Fibroblast of mammary gland (primary cell): ENCODE measurements at regions not wholly inside any gene's neighbourhood (a gene's known extent, or its start where the extent isn't known, plus 50 kb on each side); places are given as distances from the start of the nearest gene placed in this dataset.

Experiments used
- DNase-seq: peaks from one replicate; pipeline ENCODE4 v3.0.0-alpha.2; 2010; ENCODE audit warnings: low read depth
- H3K4me3 ChIP-seq: 2 replicates; pipeline ENCODE4 v1.5.1; 2011; ENCODE audit warnings: low read depth, mild to moderate bottlenecking, low read length, moderate library complexity; ENCODE audit not compliant: control insufficient read depth
- TF ChIP-seq, protein P1 (sequence below): conservative IDR thresholded peaks from 2 replicates; pipeline ENCODE4 v1.5.1; 2011; ENCODE audit warnings: low read depth, low read length, inconsistent platforms; ENCODE audit not compliant: control insufficient read depth, insufficient read depth

DNA sequence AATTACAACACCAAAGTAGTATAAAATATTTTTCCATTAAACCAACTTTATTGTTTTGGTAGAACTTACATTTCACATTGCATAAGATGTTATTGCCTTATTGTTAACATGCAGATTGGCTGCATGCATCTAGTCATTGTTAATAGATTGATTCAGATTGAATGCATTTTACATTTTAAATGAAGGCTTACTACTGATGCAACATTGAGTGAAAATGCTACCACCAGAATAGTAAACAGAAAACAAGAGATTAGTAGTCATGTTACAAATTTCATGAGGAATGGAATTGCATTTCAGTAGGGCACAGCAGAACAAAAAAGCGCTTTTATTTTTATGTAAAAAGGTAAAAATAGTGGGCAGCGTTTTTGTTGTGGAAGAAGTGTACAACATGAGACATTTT lies 298.3 kb downstream of the ARL4A start:
- TF ChIP-seq, protein P1, sequence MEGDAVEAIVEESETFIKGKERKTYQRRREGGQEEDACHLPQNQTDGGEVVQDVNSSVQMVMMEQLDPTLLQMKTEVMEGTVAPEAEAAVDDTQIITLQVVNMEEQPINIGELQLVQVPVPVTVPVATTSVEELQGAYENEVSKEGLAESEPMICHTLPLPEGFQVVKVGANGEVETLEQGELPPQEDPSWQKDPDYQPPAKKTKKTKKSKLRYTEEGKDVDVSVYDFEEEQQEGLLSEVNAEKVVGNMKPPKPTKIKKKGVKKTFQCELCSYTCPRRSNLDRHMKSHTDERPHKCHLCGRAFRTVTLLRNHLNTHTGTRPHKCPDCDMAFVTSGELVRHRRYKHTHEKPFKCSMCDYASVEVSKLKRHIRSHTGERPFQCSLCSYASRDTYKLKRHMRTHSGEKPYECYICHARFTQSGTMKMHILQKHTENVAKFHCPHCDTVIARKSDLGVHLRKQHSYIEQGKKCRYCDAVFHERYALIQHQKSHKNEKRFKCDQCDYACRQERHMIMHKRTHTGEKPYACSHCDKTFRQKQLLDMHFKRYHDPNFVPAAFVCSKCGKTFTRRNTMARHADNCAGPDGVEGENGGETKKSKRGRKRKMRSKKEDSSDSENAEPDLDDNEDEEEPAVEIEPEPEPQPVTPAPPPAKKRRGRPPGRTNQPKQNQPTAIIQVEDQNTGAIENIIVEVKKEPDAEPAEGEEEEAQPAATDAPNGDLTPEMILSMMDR = no peak
- no peak overlapping the region for H3K4me3 ChIP-seq
- DNase-seq = no peak

DNA sequence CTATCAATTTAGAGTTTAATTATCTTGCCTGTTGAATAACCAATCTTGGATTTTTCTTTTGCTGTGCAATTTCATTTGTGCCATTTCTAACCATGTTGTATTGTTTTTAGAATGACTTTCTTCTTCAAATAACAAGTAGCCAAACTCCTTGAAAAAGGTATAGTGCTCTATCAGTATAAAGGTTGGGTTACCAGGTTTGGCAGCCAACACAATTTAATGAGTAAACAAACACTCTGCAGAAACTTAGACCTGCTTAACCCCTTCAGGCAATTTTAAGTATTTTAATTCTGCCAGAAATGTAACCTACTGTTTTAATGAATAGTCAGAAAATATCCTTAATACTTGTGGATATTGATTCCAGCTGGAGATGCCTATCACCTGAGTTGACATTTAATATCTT lies 299.8 kb downstream of the ARL4A start:
- H3K4me3 ChIP-seq = no peak overlapping the region
- DNase-seq = no peak
- TF ChIP-seq, protein P1 = no peak

DNA sequence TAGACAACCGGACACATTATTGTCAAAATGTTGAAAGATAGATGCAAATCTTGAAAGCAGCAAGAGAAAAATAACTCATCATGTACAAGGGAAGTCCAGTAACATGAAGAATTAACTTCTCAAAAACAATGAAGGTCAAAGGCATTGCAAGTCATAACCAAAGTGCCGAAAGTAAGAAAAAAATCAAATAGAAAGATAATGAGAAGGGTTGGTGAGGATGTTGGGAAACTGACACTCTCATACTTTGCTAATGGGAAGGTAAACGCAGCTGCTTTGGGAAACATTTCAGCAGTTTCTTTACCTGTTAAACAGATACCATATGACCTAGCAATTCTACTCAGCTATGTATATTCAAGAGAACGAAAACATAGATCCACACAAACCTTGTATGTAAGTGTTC lies 303.0 kb downstream of the ARL4A start:
- TF ChIP-seq, protein P1 = no peak
- H3K4me3 ChIP-seq = no peak overlapping the region
- DNase-seq = no peak

DNA sequence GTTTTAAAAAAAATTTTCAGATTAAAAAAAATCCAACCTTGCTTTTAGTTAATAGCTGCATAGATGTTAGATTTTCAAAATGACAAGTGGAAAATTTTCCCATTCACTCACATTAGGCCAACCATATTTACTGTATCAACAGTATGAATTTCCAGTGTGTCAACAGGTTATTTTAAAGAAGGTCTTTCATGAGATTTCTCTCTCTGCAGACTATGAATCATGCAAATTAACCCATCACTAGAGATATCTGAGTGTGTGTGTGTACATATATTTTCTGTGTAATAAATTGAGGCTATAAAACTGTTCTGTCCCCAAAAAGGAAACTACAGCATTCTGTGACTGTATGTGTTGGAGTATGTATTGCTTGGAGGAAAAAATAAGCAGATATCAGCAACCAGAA lies 305.6 kb downstream of the ARL4A start:
- no peak for DNase-seq
- TF ChIP-seq, protein P1 = no peak
- no peak overlapping the region for H3K4me3 ChIP-seq

DNA sequence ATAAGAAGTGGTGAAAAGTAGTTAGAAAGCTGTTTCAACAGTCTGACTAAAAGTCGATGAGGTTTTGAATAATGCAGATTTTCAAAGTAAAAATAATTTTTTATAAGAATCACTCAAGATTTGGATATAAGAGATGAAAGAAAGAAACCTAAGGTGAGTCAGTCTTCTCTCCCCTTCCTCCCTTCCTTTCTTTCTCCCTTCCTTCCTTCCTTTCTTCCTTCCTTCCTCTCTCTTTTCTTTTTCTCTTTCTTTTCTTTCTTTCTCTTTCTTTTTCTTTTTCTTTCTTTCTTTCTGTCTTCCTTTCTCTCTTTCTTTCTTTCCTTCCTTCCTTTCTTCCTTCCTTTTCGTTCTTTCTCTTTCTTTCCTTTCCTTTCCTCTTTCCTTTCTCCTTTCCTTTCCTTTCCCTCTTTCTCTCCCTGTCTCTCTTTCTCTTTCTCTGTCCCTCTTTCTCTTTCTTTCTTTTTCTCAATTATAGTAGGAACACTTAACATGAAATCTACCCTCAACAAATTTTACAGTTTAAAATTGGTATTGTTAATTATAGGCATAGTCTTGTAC lies 308.6 kb downstream of the ARL4A start:
- no peak for DNase-seq
- H3K4me3 ChIP-seq = no peak overlapping the region

DNA sequence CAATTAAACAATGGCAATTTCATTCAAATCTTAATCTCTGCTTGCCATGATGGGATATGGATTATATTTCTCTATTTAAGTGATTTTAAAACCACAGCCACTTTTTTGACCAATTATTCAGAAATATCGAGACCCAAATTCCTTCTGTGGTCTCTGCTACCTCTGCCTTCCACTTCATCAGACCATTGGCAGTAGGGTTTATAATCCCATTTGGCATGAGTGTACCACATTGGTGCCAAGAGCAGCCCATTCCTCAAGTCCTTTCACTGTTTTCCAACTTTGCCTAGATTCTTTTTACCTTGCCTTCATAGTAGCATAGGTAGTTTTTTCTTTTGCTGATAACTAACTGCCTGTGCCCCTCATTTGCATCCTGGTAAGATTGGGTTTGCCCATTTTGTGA lies 319.9 kb downstream of the ARL4A start:
- no peak for DNase-seq
- TF ChIP-seq, protein P1 = no peak
- no peak overlapping the region for H3K4me3 ChIP-seq

More for the DNA sequence above, 308.6 kb downstream of the ARL4A start:
- TF ChIP-seq, protein P1 = no peak

DNA sequence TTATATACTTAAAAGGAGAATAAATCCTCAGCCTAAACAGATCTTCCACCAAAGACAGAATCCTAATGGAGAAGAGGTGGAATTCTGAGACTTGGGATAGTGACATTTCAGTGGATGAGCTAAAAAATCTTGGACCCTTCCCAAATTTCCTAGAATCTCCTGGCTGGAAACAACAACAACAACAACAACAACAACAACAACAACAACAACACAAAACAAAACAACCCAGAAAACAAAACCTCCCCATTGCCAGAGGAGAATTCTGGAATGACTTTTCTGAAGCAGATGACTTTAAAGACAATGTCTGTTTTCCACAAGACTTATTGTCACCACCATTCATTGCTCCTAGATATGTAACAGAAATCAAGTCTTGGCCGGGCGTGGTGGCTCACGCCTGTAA lies 322.1 kb downstream of the ARL4A start:
- H3K4me3 ChIP-seq = no peak overlapping the region
- TF ChIP-seq, protein P1 = no peak
- DNase-seq = no peak
